ENCODE measurements at regions not wholly inside any gene's neighbourhood (a gene's known extent, or its start where the extent isn't known, plus 50 kb on each side); places are given as distances from the start of the nearest gene placed in this dataset.
"Not testable (repeated sequence)": the region's sequence is repeated elsewhere in the genome, so short reads cannot be mapped to it uniquely, and the experiment has no call there.

DNA sequence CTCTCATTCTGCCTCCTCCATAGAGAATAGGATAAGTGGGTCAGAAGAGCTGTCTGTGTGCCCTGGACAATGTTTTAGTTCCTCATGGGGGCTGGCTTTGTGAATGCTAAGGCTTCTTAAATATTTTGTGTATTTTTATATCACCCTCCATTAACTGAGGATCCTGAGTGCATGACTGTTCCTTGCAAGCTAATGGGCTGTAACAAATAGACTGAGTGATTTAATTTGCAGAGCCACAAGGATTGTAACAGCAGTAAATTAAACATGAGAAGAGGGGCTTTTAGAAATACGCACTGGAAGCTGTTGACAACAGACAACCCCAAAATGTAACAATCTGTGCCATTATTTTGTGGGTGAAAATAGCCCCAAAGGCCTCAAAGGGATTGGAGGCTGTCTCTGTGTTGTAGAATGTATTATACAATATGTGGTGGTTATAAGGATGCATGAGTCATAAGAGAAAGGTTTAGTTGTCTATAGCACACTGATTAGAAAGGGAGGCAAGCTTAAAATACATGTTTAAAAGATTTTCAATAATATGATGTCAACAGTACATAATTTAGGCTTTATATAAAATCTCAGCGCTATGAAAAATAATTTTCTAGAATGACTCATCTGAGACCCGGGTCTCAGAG is 152.7 kb upstream of the ACTBL2 start:
- H3K4me2 ChIP-seq (ENCODE audit: insufficient read depth, low read length): no peak overlapping the region
- H3K9me3 ChIP-seq (ENCODE audit: insufficient read depth, low read length, severe bottlenecking): no peaks in the 10 kb centered on the region
- ATAC-seq (ENCODE audit: insufficient read depth, low read depth) (no peak), DNase-seq (no peak)
- TF ChIP-seq, protein P1, sequence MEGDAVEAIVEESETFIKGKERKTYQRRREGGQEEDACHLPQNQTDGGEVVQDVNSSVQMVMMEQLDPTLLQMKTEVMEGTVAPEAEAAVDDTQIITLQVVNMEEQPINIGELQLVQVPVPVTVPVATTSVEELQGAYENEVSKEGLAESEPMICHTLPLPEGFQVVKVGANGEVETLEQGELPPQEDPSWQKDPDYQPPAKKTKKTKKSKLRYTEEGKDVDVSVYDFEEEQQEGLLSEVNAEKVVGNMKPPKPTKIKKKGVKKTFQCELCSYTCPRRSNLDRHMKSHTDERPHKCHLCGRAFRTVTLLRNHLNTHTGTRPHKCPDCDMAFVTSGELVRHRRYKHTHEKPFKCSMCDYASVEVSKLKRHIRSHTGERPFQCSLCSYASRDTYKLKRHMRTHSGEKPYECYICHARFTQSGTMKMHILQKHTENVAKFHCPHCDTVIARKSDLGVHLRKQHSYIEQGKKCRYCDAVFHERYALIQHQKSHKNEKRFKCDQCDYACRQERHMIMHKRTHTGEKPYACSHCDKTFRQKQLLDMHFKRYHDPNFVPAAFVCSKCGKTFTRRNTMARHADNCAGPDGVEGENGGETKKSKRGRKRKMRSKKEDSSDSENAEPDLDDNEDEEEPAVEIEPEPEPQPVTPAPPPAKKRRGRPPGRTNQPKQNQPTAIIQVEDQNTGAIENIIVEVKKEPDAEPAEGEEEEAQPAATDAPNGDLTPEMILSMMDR (IDR thresholded peaks at IDR 0.05; ENCODE audit: borderline replicate concordance, extremely low read depth, low read length, poor library complexity, severe bottlenecking): no peak
- no peak for TF ChIP-seq EZH2 (IDR thresholded peaks at IDR 0.05; ENCODE audit: borderline replicate concordance, low read depth, low read length, severe bottlenecking)
- H3K79me2 ChIP-seq (ENCODE audit: insufficient read depth, low read length): no peaks in the 10 kb centered on the region
- no peaks in the 10 kb centered on the region for H4K20me1 ChIP-seq (ENCODE audit: insufficient read depth, low read length)
- H3K27me3 ChIP-seq (ENCODE audit: insufficient read depth, low read length, poor library complexity): no peaks in the 10 kb centered on the region
- no peaks in the 10 kb centered on the region for H3K4me1 ChIP-seq (ENCODE audit: insufficient read depth, low read length)
- H2AFZ ChIP-seq (ENCODE audit: low read depth, low read length): no peak overlapping the region
- H3K36me3 ChIP-seq (ENCODE audit: insufficient read depth, low read length): no peaks in the 10 kb centered on the region
- no peak overlapping the region for H3K27ac ChIP-seq (ENCODE audit: low read length)
- no peak overlapping the region for H3K4me3 ChIP-seq (ENCODE audit: low read depth in 1 of 2, low read length in 2 of 2)
- no peak overlapping the region for H3K9ac ChIP-seq (ENCODE audit: low read depth, low read length)

DNA sequence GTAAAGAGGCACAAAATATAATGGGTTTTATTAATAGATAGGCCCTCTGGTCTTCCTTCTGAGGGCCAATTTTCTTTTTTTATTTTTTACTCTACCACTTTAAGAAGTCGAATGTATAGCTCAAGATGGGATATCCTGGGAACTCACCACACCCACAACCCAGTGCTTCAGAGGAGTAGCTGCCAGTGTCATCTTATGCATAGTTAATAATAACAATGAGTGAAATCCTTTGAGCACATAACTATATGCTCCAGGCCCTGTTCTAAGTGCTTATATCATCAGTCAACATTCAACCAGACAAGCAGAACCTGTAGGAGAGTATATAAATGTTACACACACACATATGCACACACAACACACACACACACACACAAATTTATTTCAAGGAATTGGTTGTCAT is 150.3 kb upstream of the ACTBL2 start:
- Histone ChIP-seq H3K79me2 (ENCODE audit: insufficient read depth, low read length) (no peaks in the 10 kb centered on the region), H3K4me1 (ENCODE audit: insufficient read depth, low read length) (no peaks in the 10 kb centered on the region), H4K20me1 (ENCODE audit: insufficient read depth, low read length) (no peaks in the 10 kb centered on the region), H3K4me3 (ENCODE audit: low read depth in 1 of 2, low read length in 2 of 2) (no peak overlapping the region), H3K9ac (ENCODE audit: low read depth, low read length) (no peak overlapping the region), H3K36me3 (ENCODE audit: insufficient read depth, low read length) (no peaks in the 10 kb centered on the region), H2AFZ (ENCODE audit: low read depth, low read length) (no peak overlapping the region), H3K27ac (ENCODE audit: low read length) (no peak overlapping the region), H3K4me2 (ENCODE audit: insufficient read depth, low read length) (no peak overlapping the region), H3K27me3 (ENCODE audit: insufficient read depth, low read length, poor library complexity) (no peaks in the 10 kb centered on the region), H3K9me3 (ENCODE audit: insufficient read depth, low read length, severe bottlenecking) (no peaks in the 10 kb centered on the region)
- DNase-seq (no peak), ATAC-seq (ENCODE audit: insufficient read depth, low read depth) (no peak)
- TF ChIP-seq, protein P1 (IDR thresholded peaks at IDR 0.05; ENCODE audit: borderline replicate concordance, extremely low read depth, low read length, poor library complexity, severe bottlenecking): no peak
- TF ChIP-seq EZH2 (IDR thresholded peaks at IDR 0.05; ENCODE audit: borderline replicate concordance, low read depth, low read length, severe bottlenecking): no peak

DNA sequence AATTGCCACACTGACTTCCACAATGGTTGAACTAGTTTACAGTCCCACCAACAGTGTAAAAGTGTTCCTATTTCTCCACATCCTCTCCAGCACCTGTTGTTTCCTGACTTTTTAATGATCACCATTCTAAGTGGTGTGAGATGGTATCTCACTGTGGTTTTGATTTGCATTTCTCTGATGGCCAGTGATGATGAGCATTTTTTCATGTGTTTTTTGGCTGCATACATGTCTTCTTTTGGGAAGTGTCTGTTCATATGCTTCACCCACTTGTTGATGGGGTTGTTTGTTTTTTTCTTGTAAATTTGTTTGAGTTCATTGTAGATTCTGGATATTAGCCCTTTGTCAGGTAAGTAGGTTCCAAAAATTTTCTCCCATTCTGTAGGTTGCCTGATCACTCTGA is 148.5 kb upstream of the ACTBL2 start:
- H3K9me3 ChIP-seq (ENCODE audit: insufficient read depth, low read length, severe bottlenecking); ATAC-seq (ENCODE audit: insufficient read depth, low read depth); DNase-seq; H3K36me3 ChIP-seq (ENCODE audit: insufficient read depth, low read length); H3K9ac ChIP-seq (ENCODE audit: low read depth, low read length); H3K27me3 ChIP-seq (ENCODE audit: insufficient read depth, low read length, poor library complexity); H3K27ac ChIP-seq (ENCODE audit: low read length); H3K4me3 ChIP-seq (ENCODE audit: low read depth in 1 of 2, low read length in 2 of 2); H3K79me2 ChIP-seq (ENCODE audit: insufficient read depth, low read length); H2AFZ ChIP-seq (ENCODE audit: low read depth, low read length); H3K4me1 ChIP-seq (ENCODE audit: insufficient read depth, low read length); H3K4me2 ChIP-seq (ENCODE audit: insufficient read depth, low read length); H4K20me1 ChIP-seq (ENCODE audit: insufficient read depth, low read length): not testable (repeated sequence)

DNA sequence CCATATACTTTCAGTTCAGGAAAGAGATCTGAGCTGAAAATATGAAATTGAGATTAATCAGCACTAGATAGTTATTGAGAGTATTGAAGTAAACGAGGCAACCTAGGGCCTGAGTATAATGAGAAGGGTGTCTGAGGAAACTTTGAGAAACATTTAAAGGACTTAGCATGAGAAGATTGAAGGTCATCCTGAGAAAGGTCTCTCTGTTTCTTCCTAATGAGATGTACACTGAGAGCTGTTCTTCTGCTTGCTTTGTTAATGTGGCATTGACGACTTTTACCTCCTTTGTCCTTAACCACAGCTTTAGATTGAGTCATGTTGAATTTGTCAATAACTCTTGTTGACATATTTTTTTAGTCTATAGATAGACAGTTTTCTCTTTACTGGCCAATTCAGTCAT is 145.1 kb upstream of the ACTBL2 start:
- Histone ChIP-seq H3K9me3 (ENCODE audit: insufficient read depth, low read length, severe bottlenecking) (no peaks in the 10 kb centered on the region), H3K4me1 (ENCODE audit: insufficient read depth, low read length) (no peaks in the 10 kb centered on the region), H4K20me1 (ENCODE audit: insufficient read depth, low read length) (no peaks in the 10 kb centered on the region), H3K36me3 (ENCODE audit: insufficient read depth, low read length) (no peaks in the 10 kb centered on the region), H3K27me3 (ENCODE audit: insufficient read depth, low read length, poor library complexity) (no peaks in the 10 kb centered on the region), H3K4me3 (ENCODE audit: low read depth in 1 of 2, low read length in 2 of 2) (no peak overlapping the region), H3K4me2 (ENCODE audit: insufficient read depth, low read length) (no peak overlapping the region), H3K79me2 (ENCODE audit: insufficient read depth, low read length) (no peaks in the 10 kb centered on the region), H3K27ac (ENCODE audit: low read length) (no peak overlapping the region), H3K9ac (ENCODE audit: low read depth, low read length) (no peak overlapping the region), H2AFZ (ENCODE audit: low read depth, low read length) (no peak overlapping the region)
- TF ChIP-seq EZH2 (IDR thresholded peaks at IDR 0.05; ENCODE audit: borderline replicate concordance, low read depth, low read length, severe bottlenecking): no peak
- TF ChIP-seq, protein P1 (IDR thresholded peaks at IDR 0.05; ENCODE audit: borderline replicate concordance, extremely low read depth, low read length, poor library complexity, severe bottlenecking): no peak
- no peak for DNase-seq
- ATAC-seq (ENCODE audit: insufficient read depth, low read depth): no peak
